Activated CD8-positive, alpha-beta T cell treated with anti-CD3 and anti-CD28 coated beads for 36 hours (primary cell): ENCODE measurements at regions not wholly inside any gene's neighbourhood (a gene's known extent, or its start where the extent isn't known, plus 50 kb on each side); places are given as distances from the start of the nearest gene placed in this dataset.

ENCODE experiments used
- ATAC-seq: fragments of 200-7000 bp; cut with Tn5 transposase; one replicate; pipeline ENCODE4 v1.10.0; 2021; ENCODE audit warnings: mild to moderate bottlenecking, moderate library complexity
- CTCF ChIA-PET: fragments of 350-600 bp; sonication (Branson Sonifier 250); formaldehyde crosslinking; loops from one replicate; lab custom pipeline; 2021; ENCODE audit warnings: antibody characterized with exemption; lab: Charles Lee
- POLR2A ChIA-PET: fragments of 350-600 bp; sonication (Branson Sonifier 250); formaldehyde crosslinking; loops from one replicate; lab custom pipeline; 2021; ENCODE audit warnings: antibody characterized with exemption; lab: Charles Lee
- DNase-seq: peaks from one replicate; pipeline ENCODE4 v3.0.0-alpha.2; 2020
- H3K27ac Mint-ChIP-seq: one replicate; pipeline ENCODE4 v1.8.0; 2021; ENCODE audit warnings: mild to moderate bottlenecking, mixed read lengths
- H3K27me3 Mint-ChIP-seq: one replicate; pipeline ENCODE4 v1.8.0; 2021; ENCODE audit warnings: mixed read lengths
- H3K36me3 Mint-ChIP-seq: one replicate; pipeline ENCODE4 v1.8.0; 2021; ENCODE audit warnings: low read depth, mixed read lengths
- H3K4me1 Mint-ChIP-seq: one replicate; pipeline ENCODE4 v1.8.0; 2021; ENCODE audit warnings: low read depth, mixed read lengths
- H3K4me3 Mint-ChIP-seq: one replicate; pipeline ENCODE4 v1.8.0; 2021; ENCODE audit warnings: mild to moderate bottlenecking, moderate library complexity, mixed read lengths
- H3K9me3 Mint-ChIP-seq: one replicate; pipeline ENCODE4 v1.8.0; 2021; ENCODE audit warnings: mixed read lengths
- intact Hi-C: fragments of 100-400 bp; cut with micrococcal nuclease; formaldehyde crosslinking; loops from one replicate; pipeline ENCODE4 v1.10.0; 2022
- TF ChIP-seq, protein P1 (sequence below): fragments of 200-600 bp; IDR thresholded peaks from one replicate; pipeline ENCODE4 v1.8.0; 2022; ENCODE audit warnings: antibody characterized with exemption, mild to moderate bottlenecking

DNA sequence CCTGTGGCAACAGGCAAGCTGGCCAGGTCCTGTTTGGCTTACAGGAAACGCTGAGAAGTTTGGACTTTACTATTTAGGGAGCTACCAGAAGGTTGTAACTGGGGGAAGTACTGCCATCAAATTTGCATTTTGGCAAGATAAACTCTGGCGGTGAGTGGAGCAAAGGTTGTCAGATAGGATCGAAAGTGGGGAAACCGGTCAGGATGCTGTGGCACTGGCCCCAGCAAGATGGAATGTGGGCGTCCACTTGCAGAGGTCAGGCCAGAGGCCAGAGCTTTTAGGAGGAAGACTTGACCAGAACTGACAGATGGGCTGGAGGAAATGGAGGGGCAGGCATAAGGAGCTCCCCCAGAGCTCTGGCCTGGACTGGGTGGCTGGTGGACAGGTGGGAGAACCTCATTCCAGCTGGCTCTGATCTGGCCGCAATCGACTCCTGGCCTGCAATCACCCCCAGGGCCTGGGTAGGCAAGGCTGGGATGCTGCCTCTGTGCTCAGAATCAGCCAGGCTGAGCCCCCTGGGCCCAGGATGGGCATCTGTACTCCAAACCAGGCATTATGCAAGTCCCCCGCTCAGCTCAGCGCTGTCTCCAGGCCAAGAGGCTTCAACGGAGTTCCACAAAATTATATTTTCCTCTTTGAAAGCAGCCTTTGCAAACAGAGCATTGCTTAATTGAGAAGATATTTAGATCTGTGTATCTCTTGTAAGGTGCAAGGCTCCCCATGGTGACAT, 178.3 kb upstream of the NECTIN1 start:
- DNase-seq: no peak
- Mint-ChIP-seq H3K9me3 (no peaks in the 10 kb centered on the region), H3K36me3 (no peaks in the 10 kb centered on the region), H3K4me3 (no peak overlapping the region), H3K27ac (no peak overlapping the region), H3K4me1 (no peaks in the 10 kb centered on the region), H3K27me3 (peaks cover 9% of the 10 kb centered on the region)
- no peak for ATAC-seq
- intact Hi-C loops: no loop called here
- TF ChIP-seq, protein P1, sequence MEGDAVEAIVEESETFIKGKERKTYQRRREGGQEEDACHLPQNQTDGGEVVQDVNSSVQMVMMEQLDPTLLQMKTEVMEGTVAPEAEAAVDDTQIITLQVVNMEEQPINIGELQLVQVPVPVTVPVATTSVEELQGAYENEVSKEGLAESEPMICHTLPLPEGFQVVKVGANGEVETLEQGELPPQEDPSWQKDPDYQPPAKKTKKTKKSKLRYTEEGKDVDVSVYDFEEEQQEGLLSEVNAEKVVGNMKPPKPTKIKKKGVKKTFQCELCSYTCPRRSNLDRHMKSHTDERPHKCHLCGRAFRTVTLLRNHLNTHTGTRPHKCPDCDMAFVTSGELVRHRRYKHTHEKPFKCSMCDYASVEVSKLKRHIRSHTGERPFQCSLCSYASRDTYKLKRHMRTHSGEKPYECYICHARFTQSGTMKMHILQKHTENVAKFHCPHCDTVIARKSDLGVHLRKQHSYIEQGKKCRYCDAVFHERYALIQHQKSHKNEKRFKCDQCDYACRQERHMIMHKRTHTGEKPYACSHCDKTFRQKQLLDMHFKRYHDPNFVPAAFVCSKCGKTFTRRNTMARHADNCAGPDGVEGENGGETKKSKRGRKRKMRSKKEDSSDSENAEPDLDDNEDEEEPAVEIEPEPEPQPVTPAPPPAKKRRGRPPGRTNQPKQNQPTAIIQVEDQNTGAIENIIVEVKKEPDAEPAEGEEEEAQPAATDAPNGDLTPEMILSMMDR: no peak
- POLR2A ChIA-PET: no interaction called here
- CTCF ChIA-PET: no interaction called here

DNA sequence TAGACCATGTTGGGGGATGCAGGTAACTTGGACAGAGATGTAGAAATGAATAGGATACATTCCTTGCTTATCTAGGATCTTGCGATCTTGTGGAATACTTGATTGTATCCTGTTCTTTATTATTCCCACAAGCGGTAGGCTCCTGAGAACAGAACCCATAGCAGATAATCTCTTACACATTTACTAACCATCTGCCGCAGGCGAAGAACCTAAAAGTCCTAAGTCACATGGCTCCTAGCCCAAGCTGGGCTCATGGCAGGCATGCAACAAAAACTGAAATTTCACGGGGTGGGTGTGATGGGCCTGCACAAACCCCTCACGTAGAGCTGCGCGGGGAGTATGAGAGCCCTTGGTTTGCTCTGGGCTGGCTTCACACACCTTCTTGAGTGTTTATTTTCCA, 177.4 kb upstream of the NECTIN1 start:
- H3K9me3 Mint-ChIP-seq: no peaks in the 10 kb centered on the region
- no peaks in the 10 kb centered on the region for H3K4me1 Mint-ChIP-seq
- DNase-seq (no peak), ATAC-seq (no peak)
- no peak overlapping the region for H3K27ac Mint-ChIP-seq
- TF ChIP-seq, protein P1: no peak
- intact Hi-C loops: no loop called here
- peaks cover 8% of the 10 kb centered on the region for H3K27me3 Mint-ChIP-seq
- POLR2A ChIA-PET: no interaction called here
- no peak overlapping the region for H3K4me3 Mint-ChIP-seq
- CTCF ChIA-PET: no interaction called here
- no peaks in the 10 kb centered on the region for H3K36me3 Mint-ChIP-seq

DNA sequence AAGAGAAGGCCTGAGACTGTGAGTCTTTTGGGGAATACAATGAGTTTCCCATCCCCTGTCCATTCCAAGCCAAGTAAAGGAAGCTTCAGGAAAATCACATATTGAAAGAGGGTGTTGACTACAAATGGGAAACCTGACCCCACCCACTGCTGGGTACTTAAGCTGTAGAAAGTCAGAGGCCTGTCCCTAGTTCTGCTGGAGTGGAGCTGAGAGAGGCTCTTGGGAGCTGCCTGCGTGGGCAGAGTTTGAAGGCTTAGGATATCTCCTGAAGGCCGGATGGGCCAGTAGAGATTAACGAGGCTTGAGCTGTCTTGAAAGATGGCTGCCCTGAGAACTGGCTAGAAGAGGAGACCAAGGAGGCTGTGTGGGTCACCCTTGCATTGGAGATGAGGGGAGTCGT, 176.2 kb upstream of the NECTIN1 start:
- no peaks in the 10 kb centered on the region for H3K9me3 Mint-ChIP-seq
- peaks cover 7% of the 10 kb centered on the region for H3K27me3 Mint-ChIP-seq
- H3K4me1 Mint-ChIP-seq: no peaks in the 10 kb centered on the region
- TF ChIP-seq, protein P1: no peak
- intact Hi-C loops: no loop called here
- ATAC-seq: no peak
- ChIA-PET POLR2A (no interaction called here), CTCF (no interaction called here)
- no peaks in the 10 kb centered on the region for H3K36me3 Mint-ChIP-seq
- no peak overlapping the region for H3K4me3 Mint-ChIP-seq
- DNase-seq: no peak
- no peak overlapping the region for H3K27ac Mint-ChIP-seq

- H3K4me3 Mint-ChIP-seq: no peak overlapping the region
- no peaks in the 10 kb centered on the region for H3K36me3 Mint-ChIP-seq
- POLR2A ChIA-PET: no interaction called here
- ATAC-seq (no peak), DNase-seq (no peak)
- no peaks in the 10 kb centered on the region for H3K4me1 Mint-ChIP-seq
- H3K27ac Mint-ChIP-seq: no peak overlapping the region
- peaks cover 7% of the 10 kb centered on the region for H3K27me3 Mint-ChIP-seq
- TF ChIP-seq, protein P1: no peak
- intact Hi-C loops: no loop called here
- CTCF ChIA-PET: no interaction called here
- H3K9me3 Mint-ChIP-seq: no peaks in the 10 kb centered on the region
These were observed 175.6 kb upstream of the NECTIN1 start for GRCh38 chr11:119904531-119905035.

DNA sequence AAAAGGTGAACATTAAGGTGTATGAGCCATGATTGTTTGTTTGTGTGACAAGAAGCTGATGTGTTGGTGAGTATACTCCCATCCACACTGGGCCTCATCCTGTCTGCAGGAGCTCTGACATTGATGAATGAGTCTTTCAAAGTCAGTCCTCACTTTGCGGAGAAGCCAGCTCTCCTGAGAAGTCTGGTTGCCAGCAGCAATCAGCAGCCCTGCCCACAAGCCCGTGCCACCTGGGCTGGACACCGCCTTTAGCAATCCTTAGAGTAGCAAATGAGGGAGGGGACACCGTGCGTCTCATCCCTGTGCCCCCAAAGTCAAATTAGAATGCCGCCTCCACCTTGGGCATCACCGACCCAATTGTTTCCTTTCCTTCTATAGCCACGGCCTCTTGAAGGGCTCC, 174.8 kb upstream of the NECTIN1 start:
- Mint-ChIP-seq H3K4me3 (no peak overlapping the region), H3K27ac (no peak overlapping the region), H3K36me3 (no peaks in the 10 kb centered on the region), H3K27me3 (peaks cover 7% of the 10 kb centered on the region), H3K4me1 (no peaks in the 10 kb centered on the region), H3K9me3 (no peaks in the 10 kb centered on the region)
- TF ChIP-seq, protein P1: no peak
- intact Hi-C loops: no loop called here
- DNase-seq (no peak), ATAC-seq (no peak)
- POLR2A ChIA-PET: no interaction called here
- CTCF ChIA-PET: no interaction called here
